DMS53 treated with DMSO at 0.1 percent for 48 hours (cell line): ENCODE measurements at regions not wholly inside any gene's neighbourhood (a gene's known extent, or its start where the extent isn't known, plus 50 kb on each side); places are given as distances from the start of the nearest gene placed in this dataset.
A peak's percentile ranks its signal among the peaks of the same experiment; 100 is the strongest.

Source experiments
- DNase-seq: peaks from one replicate; lab custom pipeline; 2025; ENCODE audit not compliant: unreplicated experiment; lab: John Stamatoyannopoulos, UW

GRCh38 chr2:51484605-51485004 is 452.7 kb upstream of the NRXN1 start:
- no peak for DNase-seq

GRCh38 chr2:51483720-51484119 is 451.8 kb upstream of the NRXN1 start:
- no peak for DNase-seq

DNA sequence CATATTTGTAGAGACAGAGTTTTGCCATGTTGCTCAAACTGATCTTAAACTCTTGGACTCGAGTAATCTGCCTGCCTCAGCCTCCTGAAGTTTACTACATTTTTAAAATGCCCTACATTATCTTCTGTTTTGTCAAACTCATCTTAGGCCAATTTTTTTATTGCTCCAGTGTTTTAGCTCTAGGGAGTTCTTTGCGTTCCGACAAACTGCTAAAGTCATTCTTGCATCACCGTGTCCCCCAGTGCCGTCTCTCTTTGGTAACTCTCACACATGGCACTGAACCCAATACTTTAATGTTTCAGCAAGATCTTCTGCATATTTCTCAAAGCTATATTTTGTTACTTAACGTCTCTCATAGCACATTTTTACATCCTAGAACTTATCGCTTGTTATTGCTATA is 440.9 kb upstream of the NRXN1 start:
- DNase-seq = no peak

GRCh38 chr2:51472300-51472699 is 440.4 kb upstream of the NRXN1 start:
- DNase-seq = no peak

DNA sequence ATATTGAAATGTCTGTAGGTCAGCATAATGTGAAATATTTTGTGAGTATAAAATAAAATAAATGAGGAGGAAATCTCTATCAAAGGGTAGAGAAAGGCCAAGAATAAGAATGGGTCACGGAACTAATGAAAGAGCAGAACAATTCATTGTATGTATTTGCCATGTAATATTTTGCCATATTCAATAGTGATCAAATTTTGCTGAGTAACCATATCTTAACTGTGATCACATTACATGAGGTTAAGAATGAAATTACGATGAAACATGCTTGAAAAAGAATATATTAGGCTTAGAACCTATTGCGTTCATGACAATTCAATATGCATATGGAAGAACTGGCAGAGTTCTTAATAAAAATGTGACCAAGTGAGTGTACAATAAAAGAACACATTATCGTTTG is 437.2 kb upstream of the NRXN1 start:
- DNase-seq = no peak

- DNase-seq = no peak
Observed at GRCh38 chr2:51465326-51465725, 433.4 kb upstream of the NRXN1 start.

GRCh38 chr2:51454177-51454576 is 422.2 kb upstream of the NRXN1 start:
- no peak for DNase-seq

DNA sequence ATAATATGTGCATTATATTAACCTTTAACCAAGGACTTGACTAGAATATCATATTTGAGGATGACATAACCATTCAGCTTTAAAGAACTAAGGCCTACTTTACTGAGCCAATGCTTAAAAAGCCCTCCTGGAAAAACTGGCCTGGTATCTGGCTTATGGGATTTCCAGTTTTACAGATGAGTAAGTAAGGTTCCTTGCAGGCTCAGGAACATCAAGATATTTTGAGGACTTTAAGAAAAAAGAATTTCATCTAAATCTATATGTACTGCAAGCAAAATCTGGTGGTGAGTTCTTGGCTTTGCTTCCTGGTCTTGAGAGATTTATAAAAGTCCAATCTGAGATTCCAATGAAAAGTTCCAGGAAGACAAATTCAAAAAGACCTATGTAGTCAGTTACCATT is 417.0 kb upstream of the NRXN1 start:
- DNase-seq = no peak

DNA sequence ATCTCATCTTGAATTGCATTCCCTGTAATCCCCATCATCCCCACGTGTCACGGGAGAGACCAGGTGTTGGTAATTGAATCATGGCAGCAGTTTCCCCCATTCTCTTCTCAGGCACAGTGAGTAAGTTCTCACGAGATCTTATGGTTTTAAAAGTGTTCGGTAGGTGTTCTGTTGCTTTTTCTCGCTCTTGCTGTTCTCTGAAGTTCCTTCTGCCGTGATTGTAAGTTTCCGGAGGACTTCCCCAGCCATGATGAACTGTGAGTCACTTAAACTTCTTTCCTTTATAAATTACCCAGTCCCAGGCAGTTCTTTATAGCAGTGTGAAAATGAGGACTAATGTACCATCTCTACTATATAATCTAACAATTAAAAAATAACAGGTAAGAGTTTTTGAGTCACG is 409.9 kb upstream of the NRXN1 start:
- DNase-seq = no peak

DNA sequence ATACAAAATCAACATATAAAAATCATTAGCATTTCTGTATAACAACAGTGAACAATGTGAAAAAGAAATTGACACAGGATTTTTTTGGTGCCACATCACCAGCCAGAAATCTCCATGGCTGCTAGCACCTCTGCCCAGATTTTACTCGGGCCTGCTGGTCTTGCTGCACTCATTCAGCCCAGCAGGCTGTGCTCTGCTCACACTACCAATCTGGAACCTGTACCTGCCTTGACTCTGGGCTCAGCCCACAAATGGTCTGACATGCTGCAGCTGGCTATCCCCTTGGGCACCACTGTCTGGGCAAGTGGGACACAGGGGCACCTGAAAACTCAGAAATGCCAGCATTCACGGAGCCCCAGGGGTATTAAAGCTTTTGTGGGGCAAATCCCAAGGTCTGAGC is 392.5 kb upstream of the NRXN1 start:
- DNase-seq = no peak

- no peak for DNase-seq
Observed at GRCh38 chr2:51420511-51420910, 388.6 kb upstream of the NRXN1 start.

GRCh38 chr2:51413726-51414125 is 381.8 kb upstream of the NRXN1 start:
- DNase-seq = no peak

GRCh38 chr2:51410331-51410730 is 378.4 kb upstream of the NRXN1 start:
- DNase-seq = no peak

GRCh38 chr2:51409920-51410319 is 378.0 kb upstream of the NRXN1 start:
- no peak for DNase-seq

DNA sequence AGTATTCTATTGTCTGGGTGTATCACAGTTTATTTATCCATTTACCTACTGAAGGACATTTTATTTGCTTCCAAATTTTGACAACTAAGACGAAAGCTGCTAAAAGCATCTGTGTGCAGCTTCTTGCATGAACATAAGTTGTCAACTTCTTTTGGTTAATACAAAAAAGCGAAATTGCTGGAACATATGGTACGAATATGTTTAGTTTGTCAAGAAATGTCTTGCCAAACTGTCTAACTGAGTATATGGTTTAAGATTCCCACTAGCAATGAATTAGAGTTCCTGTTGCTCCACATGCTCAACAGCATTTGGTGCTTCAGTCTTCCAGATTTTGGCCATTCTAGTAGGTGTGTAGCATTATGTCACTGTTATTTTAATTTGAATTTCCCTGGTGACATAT is 372.3 kb upstream of the NRXN1 start:
- no peak for DNase-seq

DNA sequence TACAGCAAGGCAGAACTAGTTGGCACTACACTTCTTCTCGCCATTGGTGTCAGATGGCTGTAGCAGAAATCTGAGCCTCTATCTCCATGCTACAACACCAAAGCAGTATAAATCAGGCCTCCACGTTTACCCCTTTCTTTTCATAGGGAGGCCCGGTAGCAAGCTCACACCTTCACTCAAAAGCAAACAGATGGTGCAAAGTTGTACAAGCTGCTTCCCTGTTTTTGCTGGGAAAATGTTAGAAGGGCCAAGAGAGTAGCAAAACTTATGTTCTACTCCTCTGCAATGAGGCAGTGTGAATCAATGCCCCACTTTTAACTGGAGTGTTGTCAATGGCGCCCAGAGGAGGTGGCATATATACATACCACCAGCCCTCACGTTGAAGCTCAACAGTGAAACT is 369.6 kb upstream of the NRXN1 start:
- DNase-seq = no peak

DNA sequence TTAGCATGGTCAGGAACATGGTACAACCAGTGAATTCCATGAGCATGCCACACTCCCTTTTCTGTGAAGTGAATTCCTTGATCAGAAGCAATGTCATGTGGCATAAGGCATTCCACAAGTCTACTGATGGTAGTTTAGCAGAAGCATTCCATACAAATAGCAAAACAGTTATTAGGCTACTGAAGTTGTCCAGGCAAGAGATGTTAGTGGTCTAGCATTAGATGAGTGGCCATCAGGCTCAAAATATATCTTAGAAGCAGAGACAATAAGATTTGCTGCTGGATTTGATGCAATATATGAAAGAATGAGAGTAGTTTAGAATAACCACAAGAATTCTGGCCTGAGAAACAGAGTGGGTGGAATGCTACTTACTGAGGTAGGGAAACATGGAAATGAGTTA is 355.3 kb upstream of the NRXN1 start:
- DNase-seq = no peak

GRCh38 chr2:51379997-51380396 is 348.1 kb upstream of the NRXN1 start:
- no peak for DNase-seq

DNA sequence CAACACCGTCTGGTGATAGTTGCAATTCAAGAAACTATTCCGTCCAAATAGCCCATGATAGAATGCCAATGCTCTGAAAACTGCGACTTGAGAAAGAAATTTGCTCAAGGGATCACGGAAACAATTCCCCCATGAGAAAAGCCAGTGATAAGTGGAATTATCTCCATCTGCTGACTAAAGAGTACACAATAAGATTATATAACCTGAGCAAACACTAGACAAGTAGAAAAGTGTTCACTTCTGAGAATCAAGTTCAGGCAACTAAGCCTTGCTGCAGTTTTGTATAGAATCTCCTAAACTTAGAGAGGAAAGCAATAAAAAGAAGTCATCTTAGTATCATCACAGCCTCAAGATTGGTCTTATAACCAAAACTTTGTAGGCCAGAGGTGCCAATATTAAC is 336.3 kb upstream of the NRXN1 start:
- DNase-seq = peak; percentile 19

DNA sequence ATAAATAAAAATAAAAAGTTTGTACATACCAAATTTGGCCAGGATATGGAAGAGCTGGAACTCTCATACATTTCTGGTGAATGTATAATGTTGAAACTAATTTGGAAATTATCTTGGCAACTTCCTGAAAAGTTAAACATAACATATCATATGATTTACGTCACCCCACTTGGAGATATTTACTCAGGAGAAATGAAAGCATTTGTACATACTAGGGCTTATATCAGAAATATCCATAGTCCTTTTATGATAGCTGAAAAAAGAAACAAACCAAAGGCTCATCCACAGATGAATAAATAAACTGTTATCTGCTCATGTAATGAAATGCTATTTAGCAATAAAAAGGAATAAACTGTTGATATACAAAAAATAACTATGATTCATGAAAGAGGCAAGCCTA is 318.2 kb upstream of the NRXN1 start:
- DNase-seq = peak; percentile 68

- DNase-seq = no peak
Observed at GRCh38 chr2:51344886-51345285, 313.0 kb upstream of the NRXN1 start.

- DNase-seq = no peak
Observed at GRCh38 chr2:51335087-51336058, 303.4 kb upstream of the NRXN1 start.

- DNase-seq = no peak
Observed at GRCh38 chr2:51329512-51329911, 297.6 kb upstream of the NRXN1 start.
